GM12873 (cell line): ENCODE measurements at regions not wholly inside any gene's neighbourhood (a gene's known extent, or its start where the extent isn't known, plus 50 kb on each side); places are given as distances from the start of the nearest gene placed in this dataset.

Experiments
- CTCF ChIP-seq: IDR thresholded peaks from 2 replicates; pipeline ENCODE4 v1.5.1; 2012; ENCODE audit warnings: low read depth, mild to moderate bottlenecking, moderate library complexity, low read length, control low read depth; ENCODE audit not compliant: insufficient read depth; ENCODE audit errors: missing control alignments

DNA sequence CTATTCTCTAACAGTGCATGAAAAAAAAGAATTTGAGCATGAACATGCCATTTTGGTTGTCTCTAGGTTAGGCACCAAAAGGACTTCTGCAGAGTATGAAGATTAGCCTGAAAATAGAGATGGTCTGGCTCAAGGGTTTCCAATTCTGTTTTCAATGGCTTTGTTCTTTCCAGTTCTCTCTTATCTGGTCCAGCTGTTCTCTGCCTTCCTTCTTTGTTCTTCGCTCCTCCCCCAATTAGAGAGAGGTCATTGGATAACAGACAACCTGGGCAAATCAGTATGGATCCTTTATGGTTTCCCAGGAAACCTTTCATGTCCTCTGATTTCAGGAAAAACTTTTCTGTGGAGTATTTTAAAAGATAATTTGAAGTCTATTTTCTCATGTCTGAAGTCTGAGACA, 623.4 kb downstream of the PCDH17 start:
- TF ChIP-seq CTCF, result no peak

GRCh38 chr13:58266271-58266670, 634.7 kb downstream of the PCDH17 start:
- TF ChIP-seq CTCF, result no peak

DNA sequence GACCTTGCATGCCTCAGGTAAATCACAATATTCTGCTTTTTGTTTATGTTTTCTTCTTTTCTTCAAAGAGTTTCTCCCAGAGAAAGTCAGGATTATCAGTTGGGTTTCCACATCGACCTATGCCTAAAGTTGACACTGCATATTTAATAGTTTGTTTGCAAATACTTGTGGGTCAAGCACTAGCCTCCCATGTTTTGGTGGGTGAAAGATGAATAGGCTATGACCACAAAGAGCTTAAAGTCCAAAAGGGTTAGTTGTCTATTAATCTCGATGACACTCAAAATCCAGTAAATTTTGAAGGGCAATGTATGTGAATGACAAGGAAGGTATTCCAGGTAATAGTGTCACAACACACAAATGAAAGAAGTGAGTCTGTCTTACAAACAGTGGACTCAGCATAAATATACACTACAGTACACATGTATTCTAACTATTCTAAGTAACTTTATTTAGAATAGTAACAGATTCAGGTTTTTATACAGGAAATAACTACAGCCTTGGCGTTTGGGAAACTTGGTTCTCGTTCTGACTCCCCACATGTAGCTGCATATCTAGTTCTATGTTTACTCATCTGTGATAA, 667.1 kb downstream of the PCDH17 start:
- no peak for TF ChIP-seq CTCF

DNA sequence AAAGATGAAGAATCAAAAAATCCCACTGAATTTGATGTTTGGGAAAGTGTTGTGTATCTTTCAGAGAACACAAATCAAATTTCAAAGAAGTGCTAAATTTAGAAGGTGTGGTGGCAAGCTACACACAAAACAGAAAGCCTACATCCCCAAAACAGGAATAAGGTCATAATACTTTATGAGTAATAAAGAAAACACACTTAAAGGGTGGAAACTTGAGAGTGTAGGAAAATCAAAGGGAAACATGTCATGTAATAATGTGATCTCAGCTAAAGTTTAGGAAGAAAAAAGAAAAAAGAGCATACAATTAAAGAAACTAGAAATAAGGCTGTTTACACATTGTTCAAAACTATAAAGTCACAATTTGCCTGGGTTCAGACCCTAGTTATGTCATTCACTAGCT, 668.7 kb downstream of the PCDH17 start:
- no peak for TF ChIP-seq CTCF

DNA sequence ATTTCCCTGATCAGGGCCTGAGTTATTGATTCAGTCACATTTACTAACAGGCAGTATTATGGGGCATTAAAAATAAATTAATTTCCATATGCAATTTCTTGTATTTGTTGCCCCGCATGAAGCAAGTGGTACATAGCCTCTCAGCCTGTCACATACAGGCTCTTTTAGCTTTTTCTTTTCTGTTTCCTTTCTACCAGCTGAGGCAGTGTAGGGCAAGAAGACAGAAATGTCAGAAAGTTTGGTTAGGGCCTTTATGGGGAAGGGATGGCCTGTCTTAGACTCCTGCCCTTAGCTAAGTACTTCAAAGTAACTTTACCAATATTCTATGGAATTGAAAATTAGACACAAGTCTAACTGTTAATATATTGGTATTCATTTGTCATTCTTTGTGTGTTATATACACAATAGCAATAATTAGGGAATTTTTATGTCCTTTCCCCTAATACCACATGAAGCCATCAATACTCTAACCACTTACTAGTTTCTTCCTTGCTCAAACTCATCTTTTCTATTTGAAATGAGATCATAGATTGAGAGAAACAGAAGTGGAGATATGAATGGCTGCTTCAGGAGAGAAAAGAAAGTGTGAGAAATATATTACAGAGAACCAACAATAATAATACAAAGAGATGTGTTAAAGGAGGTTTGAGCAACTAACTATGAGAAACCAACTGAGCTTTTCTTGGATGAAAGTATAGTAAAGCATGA, 669.6 kb downstream of the PCDH17 start:
- no peak for TF ChIP-seq CTCF

DNA sequence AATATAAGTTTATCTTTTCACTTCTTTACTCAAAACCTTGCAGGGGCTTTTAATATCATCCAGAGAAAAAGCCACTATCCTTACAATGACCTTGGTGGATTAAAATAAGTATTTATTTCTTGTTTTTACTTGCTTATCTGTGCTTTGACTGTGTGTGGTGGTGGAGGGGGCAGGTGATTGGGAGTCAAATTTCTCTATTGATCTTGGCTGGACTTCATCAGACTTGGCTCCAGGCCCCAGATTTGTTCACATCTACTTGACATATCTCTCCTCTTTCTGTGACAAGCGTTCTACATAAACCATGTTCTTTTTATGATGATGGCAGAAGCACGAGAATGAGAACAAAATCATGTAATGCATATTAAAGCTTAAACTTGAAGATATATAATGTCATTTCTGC, 670.8 kb downstream of the PCDH17 start:
- TF ChIP-seq CTCF, result no peak

GRCh38 chr13:58306062-58306461, 674.5 kb downstream of the PCDH17 start:
- TF ChIP-seq CTCF, result no peak
